ENCODE measurements at regions not wholly inside any gene's neighbourhood (a gene's known extent, or its start where the extent isn't known, plus 50 kb on each side); places are given as distances from the start of the nearest gene placed in this dataset.

DNA sequence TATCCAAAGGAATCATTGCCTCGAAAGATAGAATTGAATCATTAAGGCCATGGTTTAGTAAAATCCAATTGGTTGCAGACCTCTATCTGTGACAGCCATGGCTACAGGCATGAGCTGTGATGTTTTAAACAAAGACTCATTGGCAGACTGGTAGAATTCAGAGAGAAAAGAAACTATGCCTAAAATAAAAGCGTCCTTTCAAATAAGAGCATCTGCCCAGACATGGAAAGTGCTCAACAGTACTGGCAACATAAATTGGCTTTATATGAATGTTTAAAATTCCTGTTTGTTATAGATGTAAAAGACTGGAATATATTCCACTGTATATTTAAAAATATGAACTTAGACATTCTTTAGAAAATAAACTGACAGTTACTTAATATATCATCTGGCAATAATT lies 2034.2 kb downstream of the LRRC4C start:
- Histone ChIP-seq H3K4me3 (ENCODE audit: insufficient read depth, low read depth, low read length) (no peak overlapping the region), H3K4me1 (ENCODE audit: insufficient read depth, low read length) (no peaks in the 10 kb centered on the region), H4K20me1 (ENCODE audit: insufficient read depth, low read length) (no peaks in the 10 kb centered on the region), H3K27me3 (ENCODE audit: insufficient read depth, low read length) (no peaks in the 10 kb centered on the region), H3K9ac (ENCODE audit: low read length) (no peak overlapping the region), H3K4me2 (ENCODE audit: low read length) (no peak overlapping the region), H3K79me2 (ENCODE audit: insufficient read depth, low read length) (no peaks in the 10 kb centered on the region), H3K9me3 (ENCODE audit: insufficient read depth, low read depth, low read length) (no peaks in the 10 kb centered on the region), H3K36me3 (ENCODE audit: insufficient read depth, low read length) (no peaks in the 10 kb centered on the region), H2AFZ (ENCODE audit: low read depth, low read length) (no peak overlapping the region), H3K27ac (ENCODE audit: low read depth, low read length) (no peak overlapping the region)
- H3K27me3 Mint-ChIP-seq (ENCODE audit: low read depth, unreplicated experiment), result no peaks in the 10 kb centered on the region
- no peaks in the 10 kb centered on the region for H3K9me3 Mint-ChIP-seq (ENCODE audit: unreplicated experiment)
- DNase-seq (ENCODE audit: low read depth) (no peak), FAIRE-seq (no peak)
- no peak overlapping the region for H3K27ac Mint-ChIP-seq (ENCODE audit: unreplicated experiment)
- H3K36me3 Mint-ChIP-seq (ENCODE audit: low read depth, unreplicated experiment), result no peaks in the 10 kb centered on the region
- H3K4me3 Mint-ChIP-seq (ENCODE audit: unreplicated experiment), result no peak overlapping the region
- TF ChIP-seq, protein P1, sequence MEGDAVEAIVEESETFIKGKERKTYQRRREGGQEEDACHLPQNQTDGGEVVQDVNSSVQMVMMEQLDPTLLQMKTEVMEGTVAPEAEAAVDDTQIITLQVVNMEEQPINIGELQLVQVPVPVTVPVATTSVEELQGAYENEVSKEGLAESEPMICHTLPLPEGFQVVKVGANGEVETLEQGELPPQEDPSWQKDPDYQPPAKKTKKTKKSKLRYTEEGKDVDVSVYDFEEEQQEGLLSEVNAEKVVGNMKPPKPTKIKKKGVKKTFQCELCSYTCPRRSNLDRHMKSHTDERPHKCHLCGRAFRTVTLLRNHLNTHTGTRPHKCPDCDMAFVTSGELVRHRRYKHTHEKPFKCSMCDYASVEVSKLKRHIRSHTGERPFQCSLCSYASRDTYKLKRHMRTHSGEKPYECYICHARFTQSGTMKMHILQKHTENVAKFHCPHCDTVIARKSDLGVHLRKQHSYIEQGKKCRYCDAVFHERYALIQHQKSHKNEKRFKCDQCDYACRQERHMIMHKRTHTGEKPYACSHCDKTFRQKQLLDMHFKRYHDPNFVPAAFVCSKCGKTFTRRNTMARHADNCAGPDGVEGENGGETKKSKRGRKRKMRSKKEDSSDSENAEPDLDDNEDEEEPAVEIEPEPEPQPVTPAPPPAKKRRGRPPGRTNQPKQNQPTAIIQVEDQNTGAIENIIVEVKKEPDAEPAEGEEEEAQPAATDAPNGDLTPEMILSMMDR (IDR thresholded peaks at IDR 0.05; ENCODE audit: insufficient read depth, low read depth, low read length), result no peak
- no peak for TF ChIP-seq EZH2 (IDR thresholded peaks at IDR 0.05; ENCODE audit: insufficient read depth, low read length)
- no peaks in the 10 kb centered on the region for H3K4me1 Mint-ChIP-seq (ENCODE audit: low read depth, unreplicated experiment)

DNA sequence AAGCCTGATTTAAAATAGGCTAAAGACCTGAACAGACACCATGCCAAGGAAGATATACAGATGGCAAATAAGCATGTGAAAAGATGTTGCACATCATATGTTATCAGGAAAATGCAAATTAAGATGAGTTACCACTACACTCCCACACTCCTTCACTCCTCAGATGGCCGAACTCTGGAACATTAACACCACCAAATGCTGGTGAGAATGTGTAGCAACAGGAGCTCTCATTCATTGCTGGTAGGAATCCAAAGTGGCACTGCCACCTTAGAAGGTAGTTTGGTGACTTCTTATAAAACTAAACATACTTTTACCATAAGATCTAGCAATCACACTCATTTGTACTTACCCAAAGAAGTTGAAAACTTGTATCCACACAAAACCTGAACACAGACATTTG lies 2047.3 kb downstream of the LRRC4C start:
- H3K36me3 ChIP-seq (ENCODE audit: insufficient read depth, low read length), result no peaks in the 10 kb centered on the region
- Mint-ChIP-seq H3K4me3 (ENCODE audit: unreplicated experiment) (no peak overlapping the region), H3K27ac (ENCODE audit: unreplicated experiment) (no peak overlapping the region), H3K36me3 (ENCODE audit: low read depth, unreplicated experiment) (no peaks in the 10 kb centered on the region), H3K27me3 (ENCODE audit: low read depth, unreplicated experiment) (no peaks in the 10 kb centered on the region), H3K4me1 (ENCODE audit: low read depth, unreplicated experiment) (no peaks in the 10 kb centered on the region), H3K9me3 (ENCODE audit: unreplicated experiment) (peaks cover 13% of the 10 kb centered on the region)
- no peak overlapping the region for H3K27ac ChIP-seq (ENCODE audit: low read depth, low read length)
- no peaks in the 10 kb centered on the region for H3K9me3 ChIP-seq (ENCODE audit: insufficient read depth, low read depth, low read length)
- no peaks in the 10 kb centered on the region for H3K27me3 ChIP-seq (ENCODE audit: insufficient read depth, low read length)
- H4K20me1 ChIP-seq (ENCODE audit: insufficient read depth, low read length), result no peaks in the 10 kb centered on the region
- no peak overlapping the region for H2AFZ ChIP-seq (ENCODE audit: low read depth, low read length)
- H3K4me3 ChIP-seq (ENCODE audit: insufficient read depth, low read depth, low read length), result no peak overlapping the region
- no peak for FAIRE-seq
- H3K9ac ChIP-seq (ENCODE audit: low read length), result no peak overlapping the region
- no peak overlapping the region for H3K4me2 ChIP-seq (ENCODE audit: low read length)
- H3K79me2 ChIP-seq (ENCODE audit: insufficient read depth, low read length), result no peaks in the 10 kb centered on the region
- no peaks in the 10 kb centered on the region for H3K4me1 ChIP-seq (ENCODE audit: insufficient read depth, low read length)
- TF ChIP-seq, protein P1 (IDR thresholded peaks at IDR 0.05; ENCODE audit: insufficient read depth, low read depth, low read length), result no peak
- TF ChIP-seq EZH2 (IDR thresholded peaks at IDR 0.05; ENCODE audit: insufficient read depth, low read length), result no peak
- DNase-seq (ENCODE audit: low read depth), result no peak

DNA sequence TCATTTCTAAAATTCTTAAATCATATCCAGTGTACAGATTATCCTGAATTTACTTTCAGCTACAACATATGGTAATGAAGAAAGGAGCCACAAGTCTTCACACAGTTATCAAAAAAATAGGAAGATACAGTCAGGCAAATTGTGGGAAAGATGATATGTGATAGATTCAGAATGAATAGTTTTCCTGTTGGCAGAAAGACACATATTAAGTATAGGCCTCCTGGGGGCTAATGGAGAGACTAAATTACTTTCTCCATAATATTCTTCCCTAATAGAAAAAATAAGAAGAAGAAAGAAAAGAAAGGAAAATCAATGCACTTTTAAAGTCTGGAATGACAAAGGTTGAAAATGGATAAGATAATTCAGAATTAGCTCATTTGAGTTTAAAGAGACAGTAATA lies 2073.5 kb downstream of the LRRC4C start:
- no peaks in the 10 kb centered on the region for H3K9me3 Mint-ChIP-seq (ENCODE audit: unreplicated experiment)
- H3K36me3 Mint-ChIP-seq (ENCODE audit: low read depth, unreplicated experiment), result no peaks in the 10 kb centered on the region

More for the DNA sequence above, 2073.5 kb downstream of the LRRC4C start:
- FAIRE-seq, result no peak
- Mint-ChIP-seq H3K27ac (ENCODE audit: unreplicated experiment) (no peak overlapping the region), H3K4me1 (ENCODE audit: low read depth, unreplicated experiment) (no peaks in the 10 kb centered on the region), H3K4me3 (ENCODE audit: unreplicated experiment) (no peak overlapping the region), H3K27me3 (ENCODE audit: low read depth, unreplicated experiment) (no peaks in the 10 kb centered on the region)
- Histone ChIP-seq H3K4me3 (ENCODE audit: insufficient read depth, low read depth, low read length) (no peak overlapping the region), H2AFZ (ENCODE audit: low read depth, low read length) (no peak overlapping the region), H3K27ac (ENCODE audit: low read depth, low read length) (no peak overlapping the region), H3K4me1 (ENCODE audit: insufficient read depth, low read length) (no peaks in the 10 kb centered on the region), H3K36me3 (ENCODE audit: insufficient read depth, low read length) (no peaks in the 10 kb centered on the region), H3K27me3 (ENCODE audit: insufficient read depth, low read length) (no peaks in the 10 kb centered on the region), H3K9me3 (ENCODE audit: insufficient read depth, low read depth, low read length) (peaks cover 4% of the 10 kb centered on the region), H3K79me2 (ENCODE audit: insufficient read depth, low read length) (no peaks in the 10 kb centered on the region), H4K20me1 (ENCODE audit: insufficient read depth, low read length) (no peaks in the 10 kb centered on the region), H3K4me2 (ENCODE audit: low read length) (no peak overlapping the region), H3K9ac (ENCODE audit: low read length) (no peak overlapping the region)
- DNase-seq (ENCODE audit: low read depth), result no peak
- TF ChIP-seq, protein P1 (IDR thresholded peaks at IDR 0.05; ENCODE audit: insufficient read depth, low read depth, low read length), result no peak
- TF ChIP-seq EZH2 (IDR thresholded peaks at IDR 0.05; ENCODE audit: insufficient read depth, low read length), result no peak
